COLO829 (cell line): ENCODE measurements at regions not wholly inside any gene's neighbourhood (a gene's known extent, or its start where the extent isn't known, plus 50 kb on each side); places are given as distances from the start of the nearest gene placed in this dataset.

Source experiments
- DNase-seq: peaks from one replicate; pipeline ENCODE4 v3.0.0; 2012; ENCODE audit warnings: low spot score

DNA sequence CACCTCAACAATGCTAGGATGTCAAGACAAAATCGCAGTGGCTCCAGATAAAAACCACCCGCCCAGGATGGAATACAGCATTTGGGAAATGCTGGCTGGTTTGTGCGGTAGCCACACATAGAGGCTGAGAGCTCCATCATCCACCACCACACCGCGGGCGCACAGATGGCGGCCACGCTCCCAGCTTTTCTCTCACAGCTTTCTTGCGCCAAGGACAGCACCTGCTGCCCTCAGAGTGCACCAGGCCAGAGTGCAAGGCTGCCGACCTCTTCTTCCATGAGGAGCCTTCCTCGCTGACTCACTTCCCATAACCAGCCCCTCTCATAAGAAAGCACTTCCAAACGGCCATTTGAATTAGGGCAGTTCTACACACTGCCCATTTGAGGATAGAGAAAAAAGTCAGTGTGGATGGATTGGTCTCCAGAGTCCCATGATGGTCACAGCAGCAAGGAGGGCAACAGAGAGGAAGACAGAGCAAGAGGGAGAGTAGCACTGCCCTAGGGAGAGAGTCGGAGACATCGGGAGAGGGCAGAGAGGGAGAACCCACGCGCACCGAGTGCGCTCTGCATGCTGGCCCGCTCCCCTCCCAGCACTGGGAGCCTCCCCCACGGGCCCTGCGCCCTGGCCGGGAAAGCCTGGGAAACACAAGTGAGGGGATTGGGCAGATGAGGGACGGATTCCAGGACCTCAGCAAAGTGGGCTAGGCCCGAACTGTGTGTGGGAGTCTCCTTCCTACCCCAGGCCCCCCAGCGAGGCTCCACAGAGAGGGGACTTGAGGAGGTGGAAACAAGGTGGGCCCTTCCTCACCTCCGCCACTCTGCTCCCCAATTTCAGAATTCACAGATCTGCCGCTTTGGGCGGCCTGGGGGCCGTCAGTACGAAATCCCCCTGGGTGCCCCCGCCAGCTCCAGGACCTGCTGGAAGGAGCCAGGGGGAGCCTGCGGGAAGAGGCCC lies 156.9 kb downstream of the USP12 start:
- no peak for DNase-seq

DNA sequence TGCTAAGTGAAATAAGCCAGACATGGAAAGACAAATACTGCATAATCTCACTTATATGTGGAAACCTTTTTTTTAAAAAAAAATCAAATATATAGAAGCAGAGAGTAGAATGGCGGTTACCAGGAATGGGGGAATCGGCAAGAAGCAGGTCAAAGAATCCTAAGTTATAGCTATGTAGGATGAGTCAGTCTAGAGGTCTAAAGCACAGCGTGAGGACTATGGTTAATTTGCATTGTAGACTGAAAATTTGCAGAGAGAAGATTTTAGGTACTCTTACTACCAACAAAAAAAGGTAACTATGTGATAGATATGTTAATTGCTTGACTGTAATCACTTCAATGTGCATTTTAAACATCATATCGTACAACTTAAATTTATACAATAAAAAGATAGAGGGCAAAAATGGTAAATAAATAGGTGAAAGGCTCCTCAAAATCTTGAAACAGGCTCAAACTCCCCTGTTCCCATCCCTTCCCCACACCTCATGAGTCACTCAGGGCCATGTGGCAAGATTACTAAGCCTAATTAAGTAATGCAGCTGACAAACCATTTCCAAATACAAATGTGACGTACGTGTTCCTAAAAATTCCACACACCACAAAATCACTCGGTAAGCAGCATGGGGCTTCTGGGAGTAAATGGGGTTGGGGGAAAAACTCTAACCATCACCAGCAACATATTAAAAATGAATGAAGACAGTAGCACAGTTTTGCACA lies 159.0 kb downstream of the USP12 start:
- no peak for DNase-seq

GRCh38 chr13:27011661-27012060 lies 159.9 kb downstream of the USP12 start:
- DNase-seq, result no peak

GRCh38 chr13:27008733-27009132 lies 162.9 kb downstream of the USP12 start:
- no peak for DNase-seq

- DNase-seq, result no peak
These were observed 164.4 kb downstream of the USP12 start for GRCh38 chr13:27007166-27007565.

GRCh38 chr13:27006519-27007161 lies 165.0 kb downstream of the USP12 start:
- DNase-seq, result no peak

GRCh38 chr13:27005976-27006518 lies 165.6 kb downstream of the USP12 start:
- no peak for DNase-seq

GRCh38 chr13:27005556-27005955 lies 166.1 kb downstream of the USP12 start:
- DNase-seq, result no peak

- no peak for DNase-seq
These were observed 166.7 kb downstream of the USP12 start for GRCh38 chr13:27004866-27005265.

GRCh38 chr13:27004326-27004725 lies 167.3 kb downstream of the USP12 start:
- DNase-seq, result no peak

DNA sequence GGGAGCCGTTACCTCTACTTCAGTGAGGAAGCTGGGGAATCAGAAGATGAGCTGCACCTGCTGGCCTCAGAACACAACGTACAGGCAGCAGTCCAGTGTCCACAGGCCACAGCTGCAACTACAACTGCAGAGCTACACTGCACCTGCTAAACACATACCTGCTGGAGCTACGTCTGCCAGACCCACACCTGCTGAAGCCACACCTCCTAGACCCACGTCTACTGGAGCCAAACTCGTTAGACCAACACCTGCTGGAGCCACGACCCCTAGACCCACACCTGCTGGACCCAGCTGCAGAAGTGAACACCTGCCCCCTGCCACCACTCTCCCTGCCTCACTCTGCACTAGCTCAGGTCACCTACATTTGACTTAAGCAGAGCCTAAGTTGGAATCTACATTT lies 169.9 kb downstream of the USP12 start:
- DNase-seq, result no peak

- DNase-seq, result no peak
These were observed 170.9 kb downstream of the USP12 start for GRCh38 chr13:27000686-27001085.

DNA sequence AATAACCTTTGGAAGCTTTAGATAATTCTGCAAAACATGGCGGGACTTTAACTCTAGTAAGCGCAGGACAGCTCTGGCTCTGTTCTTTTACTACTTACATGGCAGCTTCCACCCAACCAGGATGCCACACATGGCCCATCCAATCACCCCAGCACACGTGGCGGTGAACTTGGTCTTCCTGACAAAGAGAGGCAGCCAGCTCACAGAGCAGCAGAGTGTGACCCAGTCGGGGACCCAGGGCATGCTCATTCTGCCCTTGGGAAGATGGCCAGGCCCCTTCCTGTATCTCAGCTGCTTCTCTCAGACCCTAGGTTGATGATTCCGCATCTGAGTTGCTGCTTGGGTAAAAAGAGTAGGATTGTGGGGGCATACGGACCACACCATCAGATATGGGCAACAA lies 172.1 kb downstream of the USP12 start:
- DNase-seq, result no peak

DNA sequence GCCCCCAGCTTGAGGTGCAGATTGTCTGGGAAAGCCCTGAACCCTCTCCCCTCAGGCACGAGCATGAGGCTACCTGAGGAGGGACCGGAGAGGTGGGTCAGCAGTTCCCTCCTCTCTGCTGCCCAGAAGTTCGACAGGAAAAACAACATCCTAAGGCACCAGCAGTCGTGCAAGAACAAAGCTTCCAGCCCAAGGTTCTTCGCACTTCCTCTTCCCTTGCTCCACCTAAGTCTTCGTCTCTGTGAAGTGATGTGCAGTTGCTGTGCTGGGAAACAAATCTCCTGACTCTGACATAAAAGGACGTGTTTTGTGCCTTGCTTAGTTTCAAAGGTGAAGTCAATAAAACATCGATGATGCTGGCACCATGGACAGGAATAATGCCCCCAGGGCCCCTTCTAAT lies 173.3 kb downstream of the USP12 start:
- DNase-seq, result no peak

DNA sequence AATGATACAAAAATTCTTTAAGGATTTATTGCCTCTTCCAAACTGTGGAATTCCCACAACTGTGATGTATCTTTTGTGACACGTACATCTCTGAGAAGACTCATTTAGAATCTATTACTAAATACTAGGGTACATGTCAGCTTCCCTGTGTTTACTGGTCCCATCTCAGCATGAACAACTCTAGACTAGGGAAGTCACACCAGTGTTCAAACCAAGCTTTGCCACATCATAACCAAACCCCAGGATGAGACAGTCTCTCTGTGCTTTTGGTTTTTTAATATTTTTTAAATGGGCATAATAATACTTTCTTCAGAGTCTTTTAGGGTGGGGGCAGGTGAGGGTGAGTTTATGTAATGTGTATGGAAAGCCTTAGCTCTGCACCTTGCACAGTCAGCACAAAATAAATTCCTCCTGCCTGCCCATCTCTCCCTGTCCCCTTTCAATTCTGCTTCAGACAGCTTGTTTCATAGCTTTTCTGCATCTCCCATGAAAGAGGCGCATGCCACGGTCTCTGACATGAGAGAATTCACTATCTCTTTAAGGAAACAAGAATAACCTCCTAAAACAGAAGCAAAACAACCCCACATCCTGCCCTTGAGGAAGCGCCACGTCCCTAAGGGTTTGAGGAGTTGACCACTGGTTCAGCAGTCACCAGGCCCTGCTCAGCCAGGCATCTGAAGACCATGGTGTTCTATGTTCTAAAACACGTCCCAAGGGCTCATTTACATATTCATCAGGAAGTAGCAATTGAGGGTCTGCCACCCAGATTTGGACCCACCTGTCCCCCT lies 174.5 kb downstream of the USP12 start:
- no peak for DNase-seq

DNA sequence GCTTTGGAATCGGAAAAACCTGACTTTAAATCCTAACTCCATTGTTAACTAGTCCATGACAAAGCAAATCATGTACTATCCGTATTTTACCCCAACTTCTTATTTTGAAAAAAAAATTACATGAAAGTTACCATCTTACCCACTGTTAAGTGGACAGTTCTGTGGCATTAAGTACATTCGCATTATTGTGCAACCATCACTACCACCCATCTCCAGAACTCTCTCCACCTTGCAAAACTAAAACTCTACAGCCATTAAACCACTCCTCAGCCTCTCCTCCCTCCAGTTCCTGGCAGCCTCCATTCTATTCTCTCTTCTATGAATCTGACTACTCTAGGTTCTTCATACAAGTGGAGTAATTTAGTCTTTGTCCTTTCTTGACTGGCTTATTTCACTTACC lies 176.5 kb downstream of the USP12 start:
- no peak for DNase-seq

DNA sequence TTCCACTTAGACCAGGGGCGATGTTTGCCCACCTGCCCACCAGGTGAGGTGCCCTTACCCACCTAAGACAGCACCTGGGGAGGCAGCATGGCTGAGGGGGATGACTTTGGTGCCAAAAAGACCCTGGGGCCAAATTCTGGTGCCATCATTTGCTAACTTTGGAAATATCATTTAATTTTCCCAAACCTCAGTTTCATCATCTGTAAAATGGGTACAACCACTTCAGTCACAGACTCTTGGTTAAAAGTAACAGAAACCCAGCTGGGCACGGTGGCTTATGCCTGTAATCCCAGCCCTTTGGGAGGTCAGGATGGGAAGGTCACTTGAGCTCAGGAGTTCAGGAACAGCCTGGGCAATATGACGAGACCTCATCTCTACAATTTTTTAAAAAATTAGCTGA lies 177.8 kb downstream of the USP12 start:
- DNase-seq, result no peak

GRCh38 chr13:26992951-26993719 lies 178.5 kb downstream of the USP12 start:
- no peak for DNase-seq

GRCh38 chr13:26991508-26992181 lies 180.0 kb downstream of the USP12 start:
- peak; percentile 77 for DNase-seq

GRCh38 chr13:26989957-26990713 lies 181.5 kb downstream of the USP12 start:
- DNase-seq, result no peak
